Adrenal gland (tissue), 5 donors: ENCODE measurements at regions not wholly inside any gene's neighbourhood (a gene's known extent, or its start where the extent isn't known, plus 50 kb on each side); places are given as distances from the start of the nearest gene placed in this dataset.
"Not testable (repeated sequence)": the region's sequence is repeated elsewhere in the genome, so short reads cannot be mapped to it uniquely, and the experiment has no call there.

ENCODE experiments used
- CTCF ChIP-seq, 6 experiments: fragments of 450-650 bp in 4 of 6; fragments of 200-600 bp in 2 of 6; sonication (generic) in 1 of 6; IDR thresholded peaks; 1 replicate in 5 of 6; 2 replicates in 1 of 6; pipeline versions ENCODE4 v1.5.1 to v1.8.0; 2016 to 2021; ENCODE audit warnings: antibody characterized with exemption in 6 of 6, mild to moderate bottlenecking in 2 of 6, moderate library complexity in 1 of 6
- POLR2A ChIP-seq, 2 donors: fragments of 450-650 bp; IDR thresholded peaks; one replicate each; pipeline ENCODE4 v1.6.1; 2017; ENCODE audit warnings: antibody characterized with exemption in 2 of 2, mild to moderate bottlenecking in 2 of 2, moderate library complexity in 1 of 2
- donor health status: DM: no; HTN: no; CAD: no.

- not testable (repeated sequence) for TF ChIP-seq CTCF, POLR2A (IDR thresholded peaks at IDR 0.05)
Measured at GRCh38 chr3:194264631-194265504, 86.3 kb downstream of the CPN2 start.
